Astrocyte (in vitro differentiated cells and primary cell): ENCODE measurements at regions not wholly inside any gene's neighbourhood (a gene's known extent, or its start where the extent isn't known, plus 50 kb on each side); places are given as distances from the start of the nearest gene placed in this dataset.

Source experiments
- DNase-seq: peaks from one replicate; pipeline ENCODE4 v3.0.0-alpha.2; 2010; ENCODE audit warnings: low read depth
- FAIRE-seq: peaks from 2 replicates; lab custom pipeline; 2011; peaks lifted over from hg19 to GRCh38; lab: Jason Lieb, UNC
- H2AFZ ChIP-seq: 2 replicates; pipeline ENCODE4 v1.6.0; 2012; ENCODE audit warnings: low read depth, low read length, inconsistent platforms
- H3K27ac ChIP-seq: 2 replicates; pipeline ENCODE4 v1.5.1; 2011; ENCODE audit warnings: low read depth, low read length, inconsistent platforms
- H3K27me3 ChIP-seq: 2 replicates; pipeline ENCODE4 v1.6.0; 2011; ENCODE audit warnings: low read length, inconsistent platforms; ENCODE audit not compliant: insufficient read depth
- H3K36me3 ChIP-seq: 2 replicates; pipeline ENCODE4 v1.5.1; 2011; ENCODE audit warnings: low read length, inconsistent platforms; ENCODE audit not compliant: insufficient read depth
- H3K4me1 ChIP-seq: 2 replicates; pipeline ENCODE4 v1.5.1; 2011; ENCODE audit warnings: low read length, inconsistent platforms; ENCODE audit not compliant: insufficient read depth
- H3K4me2 ChIP-seq: 2 replicates; pipeline ENCODE4 v1.6.0; 2012; ENCODE audit warnings: low read length, inconsistent platforms
- H3K4me3 ChIP-seq: 2 replicates; pipeline ENCODE4 v1.5.1; 2011; ENCODE audit warnings: low read depth, mild to moderate bottlenecking, low read length, inconsistent platforms; ENCODE audit not compliant: insufficient read depth
- H3K79me2 ChIP-seq: 2 replicates; pipeline ENCODE4 v1.6.0; 2012; ENCODE audit warnings: mild to moderate bottlenecking, low read length, inconsistent platforms; ENCODE audit not compliant: insufficient read depth
- H3K9ac ChIP-seq: 2 replicates; pipeline ENCODE4 v1.6.0; 2012; ENCODE audit warnings: mild to moderate bottlenecking, low read length, inconsistent platforms
- H3K9me3 ChIP-seq: 2 replicates; pipeline ENCODE4 v1.5.1; 2012; ENCODE audit warnings: low read depth, mild to moderate bottlenecking, low read length, inconsistent platforms; ENCODE audit not compliant: insufficient read depth
- H4K20me1 ChIP-seq: 2 replicates; pipeline ENCODE4 v1.6.0; 2012; ENCODE audit warnings: low read length, inconsistent platforms; ENCODE audit not compliant: insufficient read depth
- H3K27ac Mint-ChIP-seq: one replicate; pipeline ENCODE4 v1.8.0; 2021; ENCODE audit warnings: mild to moderate bottlenecking, mixed read lengths; ENCODE audit not compliant: unreplicated experiment
- H3K27me3 Mint-ChIP-seq: one replicate; pipeline ENCODE4 v1.8.0; 2021; ENCODE audit warnings: low read depth, mixed read lengths; ENCODE audit not compliant: unreplicated experiment
- H3K36me3 Mint-ChIP-seq: one replicate; pipeline ENCODE4 v1.8.0; 2021; ENCODE audit warnings: low read depth, mixed read lengths; ENCODE audit not compliant: unreplicated experiment
- H3K4me1 Mint-ChIP-seq: one replicate; pipeline ENCODE4 v1.8.0; 2021; ENCODE audit warnings: low read depth, mixed read lengths; ENCODE audit not compliant: unreplicated experiment
- H3K4me3 Mint-ChIP-seq: one replicate; pipeline ENCODE4 v1.8.0; 2021; ENCODE audit warnings: mild to moderate bottlenecking, moderate library complexity, mixed read lengths; ENCODE audit not compliant: unreplicated experiment
- H3K9me3 Mint-ChIP-seq: one replicate; pipeline ENCODE4 v1.8.0; 2021; ENCODE audit warnings: mild to moderate bottlenecking, mixed read lengths; ENCODE audit not compliant: unreplicated experiment
- EZH2 ChIP-seq: IDR thresholded peaks from 2 replicates; pipeline ENCODE4 v1.6.1; 2012; ENCODE audit warnings: mild to moderate bottlenecking, low read length, inconsistent platforms; ENCODE audit not compliant: insufficient read depth
- TF ChIP-seq, protein P1 (sequence below): IDR thresholded peaks from 2 replicates; pipeline ENCODE4 v1.5.1; 2011; ENCODE audit warnings: low read depth, mild to moderate bottlenecking, inconsistent platforms, low read length, moderate library complexity; ENCODE audit not compliant: insufficient read depth

DNA sequence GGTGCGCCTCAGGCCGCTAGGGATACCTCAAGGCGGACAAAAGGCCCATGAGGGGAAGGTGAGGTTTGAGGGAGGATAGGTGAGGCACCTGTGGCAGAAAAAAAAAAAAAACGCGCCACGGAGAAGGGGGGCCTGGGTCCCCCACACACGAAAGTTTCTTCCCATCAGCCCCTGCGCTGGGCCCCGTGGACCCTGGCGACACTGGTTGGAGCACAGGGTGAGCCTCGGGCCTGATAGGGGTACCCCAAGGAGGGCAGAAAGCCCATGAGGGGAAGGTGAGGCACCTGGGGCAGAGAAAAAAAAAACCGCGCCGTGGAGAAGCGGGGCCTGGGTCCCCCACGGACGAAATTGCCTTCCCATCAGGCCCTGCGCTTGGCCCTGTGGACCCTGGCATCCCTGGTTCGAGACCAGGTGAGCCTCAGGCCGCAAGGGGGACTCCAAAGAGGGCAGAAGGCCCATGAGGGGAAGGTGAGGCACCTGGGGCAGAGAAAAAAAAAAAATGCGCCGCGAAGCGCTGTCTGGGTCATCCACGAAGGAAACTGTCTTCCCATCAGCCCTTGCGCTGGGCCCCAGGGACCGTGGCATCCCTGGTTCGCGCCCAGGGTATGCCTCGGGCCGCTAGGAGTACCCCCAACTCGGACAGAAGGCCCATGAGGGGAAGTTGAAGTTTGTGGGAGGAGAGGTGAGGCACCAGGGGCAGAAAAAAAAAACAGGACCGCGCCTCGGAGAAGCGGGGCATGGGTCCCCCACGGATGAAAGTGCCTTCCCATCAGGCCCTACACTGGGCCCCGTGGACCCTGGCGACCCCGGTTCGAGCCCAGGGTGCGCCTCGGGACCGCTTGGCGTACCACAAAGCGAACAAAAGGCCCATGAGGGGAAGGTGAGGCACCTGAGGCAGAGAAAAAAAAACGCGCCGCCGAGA is 226.2 kb downstream of the CCDC74A start:
- Mint-ChIP-seq H3K4me3 (no peak overlapping the region), H3K36me3 (peaks cover 13% of the 10 kb centered on the region), H3K4me1 (no peaks in the 10 kb centered on the region), H3K9me3 (peaks cover 7% of the 10 kb centered on the region), H3K27me3 (no peaks in the 10 kb centered on the region), H3K27ac (no peak overlapping the region)
- no peak for FAIRE-seq
- H3K4me3 ChIP-seq: no peak overlapping the region
- H3K9me3 ChIP-seq: no peaks in the 10 kb centered on the region
- TF ChIP-seq EZH2: no peak
- TF ChIP-seq, protein P1, sequence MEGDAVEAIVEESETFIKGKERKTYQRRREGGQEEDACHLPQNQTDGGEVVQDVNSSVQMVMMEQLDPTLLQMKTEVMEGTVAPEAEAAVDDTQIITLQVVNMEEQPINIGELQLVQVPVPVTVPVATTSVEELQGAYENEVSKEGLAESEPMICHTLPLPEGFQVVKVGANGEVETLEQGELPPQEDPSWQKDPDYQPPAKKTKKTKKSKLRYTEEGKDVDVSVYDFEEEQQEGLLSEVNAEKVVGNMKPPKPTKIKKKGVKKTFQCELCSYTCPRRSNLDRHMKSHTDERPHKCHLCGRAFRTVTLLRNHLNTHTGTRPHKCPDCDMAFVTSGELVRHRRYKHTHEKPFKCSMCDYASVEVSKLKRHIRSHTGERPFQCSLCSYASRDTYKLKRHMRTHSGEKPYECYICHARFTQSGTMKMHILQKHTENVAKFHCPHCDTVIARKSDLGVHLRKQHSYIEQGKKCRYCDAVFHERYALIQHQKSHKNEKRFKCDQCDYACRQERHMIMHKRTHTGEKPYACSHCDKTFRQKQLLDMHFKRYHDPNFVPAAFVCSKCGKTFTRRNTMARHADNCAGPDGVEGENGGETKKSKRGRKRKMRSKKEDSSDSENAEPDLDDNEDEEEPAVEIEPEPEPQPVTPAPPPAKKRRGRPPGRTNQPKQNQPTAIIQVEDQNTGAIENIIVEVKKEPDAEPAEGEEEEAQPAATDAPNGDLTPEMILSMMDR: no peak
- H4K20me1 ChIP-seq: no peaks in the 10 kb centered on the region
- H3K36me3 ChIP-seq: no peaks in the 10 kb centered on the region
- DNase-seq: no peak
- no peaks in the 10 kb centered on the region for H3K79me2 ChIP-seq
- H3K27ac ChIP-seq: no peak overlapping the region
- H3K9ac ChIP-seq: no peak overlapping the region
- H3K27me3 ChIP-seq: no peaks in the 10 kb centered on the region
- no peaks in the 10 kb centered on the region for H3K4me1 ChIP-seq
- H3K4me2 ChIP-seq: no peak overlapping the region
- H2AFZ ChIP-seq: no peak overlapping the region

DNA sequence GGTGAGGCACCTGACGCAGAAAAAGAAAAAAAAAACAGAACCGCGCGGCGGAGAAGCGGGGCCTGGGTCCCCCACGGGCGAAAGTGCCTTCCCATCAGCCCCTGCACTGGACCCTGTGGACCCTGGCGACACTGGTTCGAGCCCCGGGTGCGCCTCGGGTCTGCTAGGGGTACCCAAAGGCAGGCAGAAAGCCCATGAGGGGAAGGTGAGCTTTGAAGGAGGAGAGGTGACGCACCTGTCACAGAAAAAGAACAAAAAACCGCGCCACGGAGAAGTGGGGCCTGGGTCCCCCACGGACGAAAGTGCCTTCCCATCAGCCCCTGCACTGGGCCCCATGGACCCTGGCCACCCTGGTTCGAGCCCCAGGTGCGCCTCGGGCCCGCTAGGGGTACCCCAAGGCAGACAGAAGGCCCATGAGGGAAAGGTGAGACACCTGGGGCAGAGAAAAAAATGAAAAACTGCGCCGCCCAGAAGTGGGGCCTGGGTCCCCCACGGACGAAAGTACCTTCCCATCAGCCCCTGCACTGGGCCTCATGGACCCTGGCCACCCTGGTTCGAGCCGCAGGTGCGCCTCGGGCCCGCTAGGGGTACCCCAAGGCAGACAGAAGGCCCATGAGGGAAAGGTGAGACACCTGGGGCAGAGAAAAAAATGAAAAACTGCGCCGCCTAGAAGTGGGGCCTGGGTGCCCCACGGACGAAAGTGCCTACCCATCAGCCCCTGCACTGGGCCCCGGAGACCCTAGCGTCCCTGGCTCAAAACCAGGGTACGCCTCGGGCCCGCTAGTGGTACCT is 227.4 kb downstream of the CCDC74A start:
- no peaks in the 10 kb centered on the region for H3K27me3 ChIP-seq
- no peaks in the 10 kb centered on the region for H3K79me2 ChIP-seq
- H3K27ac ChIP-seq: no peak overlapping the region
- no peak overlapping the region for H3K4me3 ChIP-seq
- DNase-seq (no peak), FAIRE-seq (no peak)
- H3K4me1 ChIP-seq: no peaks in the 10 kb centered on the region
- H3K4me3 Mint-ChIP-seq: no peak overlapping the region
- H4K20me1 ChIP-seq: no peaks in the 10 kb centered on the region
- H3K36me3 ChIP-seq: no peaks in the 10 kb centered on the region
- H3K9me3 Mint-ChIP-seq: peaks cover 7% of the 10 kb centered on the region
- H3K4me1 Mint-ChIP-seq: no peaks in the 10 kb centered on the region
- H3K4me2 ChIP-seq: no peak overlapping the region
- no peak overlapping the region for H3K27ac Mint-ChIP-seq
- no peaks in the 10 kb centered on the region for H3K27me3 Mint-ChIP-seq
- H2AFZ ChIP-seq: no peak overlapping the region
- no peak overlapping the region for H3K9ac ChIP-seq
- TF ChIP-seq, protein P1: no peak
- TF ChIP-seq EZH2: no peak
- H3K9me3 ChIP-seq: no peaks in the 10 kb centered on the region
- peaks cover 20% of the 10 kb centered on the region for H3K36me3 Mint-ChIP-seq
